ENCODE measurements at regions not wholly inside any gene's neighbourhood (a gene's known extent, or its start where the extent isn't known, plus 50 kb on each side); places are given as distances from the start of the nearest gene placed in this dataset.

DNA sequence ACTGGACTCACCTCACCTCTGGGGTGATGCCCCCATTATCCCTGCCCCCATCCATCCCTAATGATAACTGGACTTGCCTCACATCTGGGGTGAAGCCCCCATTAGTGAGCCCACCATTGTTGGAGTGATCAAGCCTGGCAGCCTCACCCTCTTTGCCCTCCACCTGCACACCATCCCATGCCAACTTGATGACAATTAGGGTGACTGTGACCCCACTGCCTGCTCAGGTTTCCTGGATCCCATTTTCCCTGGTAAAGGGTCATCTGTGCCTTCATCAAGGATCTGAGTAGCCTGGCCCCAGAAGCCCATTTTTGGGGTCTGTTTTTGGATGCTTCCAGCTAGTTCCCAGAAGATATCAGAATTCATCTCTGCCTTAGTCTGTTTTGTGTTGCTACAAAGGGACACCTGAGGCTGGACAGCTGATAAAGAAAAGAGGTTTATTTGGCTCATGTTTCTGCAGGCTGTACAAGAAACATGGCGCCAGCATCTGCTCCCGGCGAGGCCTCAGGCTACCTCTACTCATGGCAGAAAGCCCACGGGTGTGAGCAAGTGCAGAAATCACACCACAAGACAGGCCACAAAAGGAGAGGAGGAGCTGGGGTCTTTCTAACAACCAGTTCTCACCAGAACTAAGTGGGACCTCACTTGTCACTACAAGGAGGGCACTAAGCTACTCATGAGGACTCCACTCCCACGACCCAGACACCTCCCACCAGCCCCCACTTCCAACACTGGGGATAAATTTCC is 196.4 kb upstream of the TWIST2 start:
- TF ChIP-seq, protein P1, sequence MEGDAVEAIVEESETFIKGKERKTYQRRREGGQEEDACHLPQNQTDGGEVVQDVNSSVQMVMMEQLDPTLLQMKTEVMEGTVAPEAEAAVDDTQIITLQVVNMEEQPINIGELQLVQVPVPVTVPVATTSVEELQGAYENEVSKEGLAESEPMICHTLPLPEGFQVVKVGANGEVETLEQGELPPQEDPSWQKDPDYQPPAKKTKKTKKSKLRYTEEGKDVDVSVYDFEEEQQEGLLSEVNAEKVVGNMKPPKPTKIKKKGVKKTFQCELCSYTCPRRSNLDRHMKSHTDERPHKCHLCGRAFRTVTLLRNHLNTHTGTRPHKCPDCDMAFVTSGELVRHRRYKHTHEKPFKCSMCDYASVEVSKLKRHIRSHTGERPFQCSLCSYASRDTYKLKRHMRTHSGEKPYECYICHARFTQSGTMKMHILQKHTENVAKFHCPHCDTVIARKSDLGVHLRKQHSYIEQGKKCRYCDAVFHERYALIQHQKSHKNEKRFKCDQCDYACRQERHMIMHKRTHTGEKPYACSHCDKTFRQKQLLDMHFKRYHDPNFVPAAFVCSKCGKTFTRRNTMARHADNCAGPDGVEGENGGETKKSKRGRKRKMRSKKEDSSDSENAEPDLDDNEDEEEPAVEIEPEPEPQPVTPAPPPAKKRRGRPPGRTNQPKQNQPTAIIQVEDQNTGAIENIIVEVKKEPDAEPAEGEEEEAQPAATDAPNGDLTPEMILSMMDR (IDR thresholded peaks at IDR 0.05): no peak
- Histone ChIP-seq H3K36me3 (no peaks in the 10 kb centered on the region), H3K27ac (no peak overlapping the region), H3K4me3 (no peak overlapping the region), H3K27me3 (no peaks in the 10 kb centered on the region), H3K4me1 (peaks cover 0 to 4% (median 0%) of the 10 kb centered on the region in 4 donors), H3K9me3 (no peaks in the 10 kb centered on the region)
- peak in 1 of 2 donors; percentile 35 for DNase-seq
- intact Hi-C loops (cut with DNase I; ENCODE audit: low total_unique reads): no loop called here

DNA sequence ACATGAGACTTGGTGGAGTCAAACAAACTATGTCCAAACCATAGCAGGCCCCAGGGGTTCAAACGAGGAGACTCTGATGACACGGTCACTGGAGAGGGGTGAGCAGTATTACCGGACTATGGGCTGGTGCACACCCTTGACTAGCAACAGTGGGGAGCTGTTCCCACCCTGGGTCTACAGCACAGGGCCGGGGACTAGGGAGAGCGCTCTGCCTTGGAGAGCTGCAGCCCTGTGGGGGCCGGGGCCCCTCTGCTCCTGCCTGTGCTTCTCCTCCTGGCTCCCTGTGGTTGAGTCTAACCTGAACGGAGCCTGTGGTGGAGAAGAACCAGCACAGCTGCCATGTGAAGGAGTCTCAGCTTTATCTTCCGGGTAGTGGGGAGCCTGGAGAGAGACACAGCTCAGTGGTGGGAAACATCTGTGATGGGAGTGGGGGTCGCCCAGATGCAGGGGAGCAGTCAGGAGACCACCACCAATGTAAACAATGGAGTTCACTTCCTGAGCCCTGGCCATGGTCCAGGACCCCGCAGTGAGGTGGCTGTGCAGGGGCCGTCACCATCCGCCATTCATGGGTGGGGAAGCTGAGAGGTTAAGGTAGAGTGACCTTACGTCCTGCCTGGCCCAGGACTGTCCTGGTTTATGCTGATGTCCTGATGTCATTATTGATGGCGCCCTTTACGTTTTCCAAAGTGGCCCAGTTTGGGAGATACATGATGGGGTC is 195.7 kb upstream of the TWIST2 start:
- no peaks in the 10 kb centered on the region for H3K27me3 ChIP-seq
- TF ChIP-seq, protein P1 (IDR thresholded peaks at IDR 0.05): no peak
- H3K4me1 ChIP-seq: no peaks in the 10 kb centered on the region
- no peak overlapping the region for H3K27ac ChIP-seq
- H3K9me3 ChIP-seq: no peaks in the 10 kb centered on the region
- no peak overlapping the region for H3K4me3 ChIP-seq
- DNase-seq: peak in 1 of 2 donors; percentile 60
- intact Hi-C loops (cut with DNase I; ENCODE audit: low total_unique reads): no loop called here
- H3K36me3 ChIP-seq: no peaks in the 10 kb centered on the region

DNA sequence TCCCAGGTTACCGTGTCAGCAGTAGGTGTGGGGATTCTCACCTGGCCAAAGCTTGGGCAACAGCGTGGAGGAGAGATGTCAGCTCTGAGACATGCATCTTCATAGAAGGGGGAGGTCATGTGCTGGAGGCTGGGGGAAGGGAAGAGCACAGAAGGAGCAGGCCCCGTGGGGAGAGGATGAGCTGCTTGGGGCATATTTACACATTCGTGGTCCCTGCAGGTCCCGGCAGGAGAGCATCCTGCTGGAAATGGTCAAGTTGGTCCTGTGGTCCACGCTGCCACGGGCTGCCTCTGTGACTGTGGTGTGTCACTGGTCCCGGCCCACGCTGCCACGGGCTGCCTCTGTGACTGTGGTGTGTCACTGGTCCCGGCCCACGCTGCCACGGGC is 195.1 kb upstream of the TWIST2 start:
- no peak overlapping the region for H3K4me3 ChIP-seq
- no peak overlapping the region for H3K27ac ChIP-seq
- peak in 1 of 2 donors; percentile 16 for DNase-seq
- no peaks in the 10 kb centered on the region for H3K36me3 ChIP-seq
- no peaks in the 10 kb centered on the region for H3K27me3 ChIP-seq
- TF ChIP-seq, protein P1 (IDR thresholded peaks at IDR 0.05): no peak
- intact Hi-C loops (cut with DNase I; ENCODE audit: low total_unique reads): no loop called here
- H3K9me3 ChIP-seq: no peaks in the 10 kb centered on the region
- no peaks in the 10 kb centered on the region for H3K4me1 ChIP-seq

DNA sequence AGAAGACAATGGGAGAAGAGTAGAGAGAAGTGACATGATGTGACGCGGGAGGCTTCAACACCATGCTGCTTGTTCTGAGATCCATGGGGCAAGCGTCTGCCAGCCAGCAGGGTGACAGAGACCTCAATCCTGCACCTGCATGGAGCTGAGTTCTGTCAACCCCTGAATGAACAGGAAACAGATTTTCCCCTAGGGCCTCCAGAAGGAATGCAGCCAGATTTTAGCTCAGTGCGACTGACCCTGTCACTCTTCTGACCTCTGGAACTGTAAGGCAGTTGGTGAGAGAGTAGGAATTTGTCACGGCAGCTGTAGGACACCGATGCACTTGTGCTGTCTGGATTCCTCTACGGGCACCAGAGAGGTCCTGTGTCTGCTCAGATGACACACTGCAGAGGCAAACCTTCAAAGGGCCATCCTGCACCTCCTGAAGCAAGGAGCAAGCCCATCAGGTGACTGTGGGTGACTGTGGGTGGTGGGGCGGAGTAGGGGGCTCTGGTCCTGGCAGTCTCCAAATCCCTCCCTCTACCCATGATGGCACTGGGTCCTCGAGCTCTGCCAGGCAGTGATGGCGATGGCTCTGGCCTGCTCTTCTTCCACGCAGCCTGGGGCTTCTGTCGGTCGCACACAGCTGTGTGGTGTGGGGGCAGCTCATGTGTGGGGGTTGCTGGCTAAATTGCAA is 194.3 kb upstream of the TWIST2 start:
- H3K36me3 ChIP-seq: no peaks in the 10 kb centered on the region
- TF ChIP-seq, protein P1 (IDR thresholded peaks at IDR 0.05): no peak
- intact Hi-C loops (cut with DNase I; ENCODE audit: low total_unique reads): no loop called here
- no peaks in the 10 kb centered on the region for H3K9me3 ChIP-seq
- no peaks in the 10 kb centered on the region for H3K4me1 ChIP-seq
- H3K27me3 ChIP-seq: no peaks in the 10 kb centered on the region
- H3K4me3 ChIP-seq: no peak overlapping the region
- DNase-seq: peak in 1 of 2 donors; percentile 42
- no peak overlapping the region for H3K27ac ChIP-seq

DNA sequence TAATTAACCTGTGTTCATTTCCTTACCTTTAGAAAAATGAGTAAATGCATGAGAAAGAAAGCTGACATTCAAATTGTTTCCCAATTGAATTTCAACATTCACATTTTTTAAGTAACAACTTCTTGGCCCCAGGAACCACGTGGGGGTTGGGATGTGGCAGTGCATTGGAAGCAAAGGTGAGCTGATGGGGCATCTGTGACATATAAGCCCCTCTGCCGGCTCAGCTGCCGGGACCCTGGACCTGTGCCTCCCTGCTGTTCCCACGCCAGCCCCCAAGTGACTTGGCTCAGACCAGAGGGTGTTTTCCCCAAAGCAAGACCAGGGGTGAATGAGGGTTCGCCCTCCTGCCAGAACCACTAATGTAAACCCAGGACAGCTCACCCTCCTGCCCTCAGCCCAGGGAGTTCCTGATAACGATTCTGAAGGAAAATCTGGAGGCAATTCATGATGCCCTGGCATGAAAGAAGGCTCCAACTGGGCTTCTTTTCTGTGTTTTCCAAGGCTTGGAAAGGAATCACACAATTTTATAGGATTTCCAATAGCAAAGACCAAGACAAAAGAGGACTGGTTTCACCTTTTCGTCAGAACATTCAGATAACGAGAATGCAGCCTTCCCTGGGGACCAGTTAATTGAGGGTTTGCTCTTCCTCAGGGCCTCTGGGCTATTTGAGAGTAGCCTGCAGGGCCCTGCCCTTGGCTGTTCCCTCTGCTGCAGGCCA is 193.2 kb upstream of the TWIST2 start:
- H3K4me1 ChIP-seq: no peaks in the 10 kb centered on the region
- no peak overlapping the region for H3K4me3 ChIP-seq
- no peaks in the 10 kb centered on the region for H3K9me3 ChIP-seq
- no peaks in the 10 kb centered on the region for H3K36me3 ChIP-seq
- TF ChIP-seq, protein P1 (IDR thresholded peaks at IDR 0.05): no peak
- no peaks in the 10 kb centered on the region for H3K27me3 ChIP-seq
- intact Hi-C loops (cut with DNase I; ENCODE audit: low total_unique reads): no loop called here
- H3K27ac ChIP-seq: no peak overlapping the region
- DNase-seq: peak in 1 of 2 donors; percentile 49
